EH (cell line): ENCODE measurements at regions not wholly inside any gene's neighbourhood (a gene's known extent, or its start where the extent isn't known, plus 50 kb on each side); places are given as distances from the start of the nearest gene placed in this dataset.
"Not testable (repeated sequence)": the region's sequence is repeated elsewhere in the genome, so short reads cannot be mapped to it uniquely, and the experiment has no call there.

Experiments
- DNase-seq: peaks from one replicate; pipeline ENCODE4 v3.0.0-alpha.2; 2015; ENCODE audit warnings: low read depth

GRCh38 chr9:31486630-31487029, 897.8 kb upstream of the ACO1 start:
- no peak for DNase-seq

GRCh38 chr9:31490551-31491106, 893.8 kb upstream of the ACO1 start:
- DNase-seq: no peak

GRCh38 chr9:31492229-31492628, 892.2 kb upstream of the ACO1 start:
- DNase-seq: no peak

GRCh38 chr9:31500422-31500821, 884.0 kb upstream of the ACO1 start:
- no peak for DNase-seq

GRCh38 chr9:31519011-31519410, 865.4 kb upstream of the ACO1 start:
- no peak for DNase-seq

- DNase-seq: no peak
These were observed 865.0 kb upstream of the ACO1 start for GRCh38 chr9:31519424-31519823.

- no peak for DNase-seq
These were observed 864.6 kb upstream of the ACO1 start for GRCh38 chr9:31519826-31520225.

GRCh38 chr9:31520301-31521085, 864.0 kb upstream of the ACO1 start:
- DNase-seq: no peak

- DNase-seq: no peak
These were observed 848.8 kb upstream of the ACO1 start for GRCh38 chr9:31535651-31536050.

- no peak for DNase-seq
These were observed 848.0 kb upstream of the ACO1 start for GRCh38 chr9:31536471-31536870.

GRCh38 chr9:31541721-31542281, 842.6 kb upstream of the ACO1 start:
- no peak for DNase-seq

GRCh38 chr9:31542384-31543055, 841.9 kb upstream of the ACO1 start:
- DNase-seq: no peak

- no peak for DNase-seq
These were observed 829.5 kb upstream of the ACO1 start for GRCh38 chr9:31554941-31555340.

- DNase-seq: no peak
These were observed 827.6 kb upstream of the ACO1 start for GRCh38 chr9:31556667-31557463.

- not testable (repeated sequence) for DNase-seq
These were observed 812.3 kb upstream of the ACO1 start for GRCh38 chr9:31572190-31572589.

GRCh38 chr9:31573561-31573960, 810.9 kb upstream of the ACO1 start:
- DNase-seq: no peak

- DNase-seq: no peak
These were observed 810.3 kb upstream of the ACO1 start for GRCh38 chr9:31574006-31574765.

GRCh38 chr9:31582071-31582470, 802.4 kb upstream of the ACO1 start:
- no peak for DNase-seq

- no peak for DNase-seq
These were observed 801.9 kb upstream of the ACO1 start for GRCh38 chr9:31582561-31582960.

- no peak for DNase-seq
These were observed 799.3 kb upstream of the ACO1 start for GRCh38 chr9:31585158-31585557.

GRCh38 chr9:31587146-31587545, 797.3 kb upstream of the ACO1 start:
- DNase-seq: no peak
